ENCODE measurements at regions not wholly inside any gene's neighbourhood (a gene's known extent, or its start where the extent isn't known, plus 50 kb on each side); places are given as distances from the start of the nearest gene placed in this dataset.

DNA sequence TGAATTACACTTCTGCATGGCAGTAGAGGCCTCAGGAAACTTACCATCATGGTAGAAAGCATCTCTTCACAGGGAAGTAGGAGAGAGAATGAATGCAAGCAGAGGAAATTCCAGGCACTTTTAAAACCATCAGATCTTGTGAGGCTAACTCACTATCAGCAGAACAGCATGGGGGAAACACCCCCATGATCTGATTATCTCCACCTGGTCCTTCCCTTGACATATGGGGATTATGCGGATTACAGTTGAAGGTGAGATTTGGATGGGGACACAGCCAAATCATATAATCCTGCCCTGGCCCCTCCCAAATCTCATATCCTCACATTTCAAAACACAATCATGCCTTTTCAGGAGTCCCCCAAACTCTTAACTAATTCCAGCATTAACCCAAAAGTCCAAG is 691.1 kb downstream of the SI start (continued):
- TF ChIP-seq CREB5 (CRISPR knock-in tag; IDR thresholded peaks at IDR 0.05; ENCODE audit: low read depth) (no peak), ZNF8 (CRISPR knock-in tag; IDR thresholded peaks at IDR 0.05) (no peak), RARB (CRISPR knock-in tag; IDR thresholded peaks at IDR 0.05) (no peak), ISL1 (CRISPR knock-in tag; IDR thresholded peaks at IDR 0.05) (no peak), ZFP3 (CRISPR knock-in tag; IDR thresholded peaks at IDR 0.05) (no peak), TCF4 (CRISPR knock-in tag; IDR thresholded peaks at IDR 0.05; ENCODE audit: borderline replicate concordance) (no peak), ESRRG (CRISPR knock-in tag; IDR thresholded peaks at IDR 0.05) (no peak)

- TF ChIP-seq TSHZ2 (CRISPR knock-in tag; IDR thresholded peaks at IDR 0.05) (no peak), ZNF8 (CRISPR knock-in tag; IDR thresholded peaks at IDR 0.05) (no peak), ZNF70 (CRISPR knock-in tag; IDR thresholded peaks at IDR 0.05) (no peak), CSRNP3 (CRISPR knock-in tag; IDR thresholded peaks at IDR 0.05) (no peak), PPARA (CRISPR knock-in tag; IDR thresholded peaks at IDR 0.05; ENCODE audit: borderline replicate concordance) (no peak), SNAI2 (CRISPR knock-in tag; IDR thresholded peaks at IDR 0.05) (no peak), ESRRG (CRISPR knock-in tag; IDR thresholded peaks at IDR 0.05) (no peak), ZC3H10 (CRISPR knock-in tag; IDR thresholded peaks at IDR 0.05) (no peak), CREB5 (CRISPR knock-in tag; IDR thresholded peaks at IDR 0.05; ENCODE audit: low read depth) (no peak), ARNTL (CRISPR knock-in tag; IDR thresholded peaks at IDR 0.05; ENCODE audit: borderline replicate concordance, low read depth) (no peak)
- TF ChIP-seq, protein P1, sequence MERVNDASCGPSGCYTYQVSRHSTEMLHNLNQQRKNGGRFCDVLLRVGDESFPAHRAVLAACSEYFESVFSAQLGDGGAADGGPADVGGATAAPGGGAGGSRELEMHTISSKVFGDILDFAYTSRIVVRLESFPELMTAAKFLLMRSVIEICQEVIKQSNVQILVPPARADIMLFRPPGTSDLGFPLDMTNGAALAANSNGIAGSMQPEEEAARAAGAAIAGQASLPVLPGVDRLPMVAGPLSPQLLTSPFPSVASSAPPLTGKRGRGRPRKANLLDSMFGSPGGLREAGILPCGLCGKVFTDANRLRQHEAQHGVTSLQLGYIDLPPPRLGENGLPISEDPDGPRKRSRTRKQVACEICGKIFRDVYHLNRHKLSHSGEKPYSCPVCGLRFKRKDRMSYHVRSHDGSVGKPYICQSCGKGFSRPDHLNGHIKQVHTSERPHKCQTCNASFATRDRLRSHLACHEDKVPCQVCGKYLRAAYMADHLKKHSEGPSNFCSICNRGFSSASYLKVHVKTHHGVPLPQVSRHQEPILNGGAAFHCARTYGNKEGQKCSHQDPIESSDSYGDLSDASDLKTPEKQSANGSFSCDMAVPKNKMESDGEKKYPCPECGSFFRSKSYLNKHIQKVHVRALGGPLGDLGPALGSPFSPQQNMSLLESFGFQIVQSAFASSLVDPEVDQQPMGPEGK (CRISPR knock-in tag; IDR thresholded peaks at IDR 0.05; ENCODE audit: borderline replicate concordance), result no peak
- no peak for ATAC-seq
Measured at GRCh38 chr3:164380156-164380555, 698.1 kb downstream of the SI start.

- no peak for ATAC-seq
- TF ChIP-seq CSRNP3 (CRISPR knock-in tag; IDR thresholded peaks at IDR 0.05) (no peak), ARNTL (CRISPR knock-in tag; IDR thresholded peaks at IDR 0.05; ENCODE audit: borderline replicate concordance, low read depth) (no peak), ZNF70 (CRISPR knock-in tag; IDR thresholded peaks at IDR 0.05) (no peak), CREB5 (CRISPR knock-in tag; IDR thresholded peaks at IDR 0.05; ENCODE audit: low read depth) (no peak), TOX (CRISPR knock-in tag; IDR thresholded peaks at IDR 0.05; ENCODE audit: borderline replicate concordance) (no peak), ISL1 (CRISPR knock-in tag; IDR thresholded peaks at IDR 0.05) (no peak), POU6F1 (CRISPR knock-in tag; IDR thresholded peaks at IDR 0.05; ENCODE audit: borderline replicate concordance, low read depth) (no peak), CSDC2 (CRISPR knock-in tag; IDR thresholded peaks at IDR 0.05) (no peak), TSHZ2 (CRISPR knock-in tag; IDR thresholded peaks at IDR 0.05) (no peak), ZFP3 (CRISPR knock-in tag; IDR thresholded peaks at IDR 0.05) (no peak), ZNF565 (CRISPR knock-in tag; conservative IDR thresholded peaks at IDR 0.05; ENCODE audit: low read depth) (no peak)
Measured at GRCh38 chr3:164377466-164377865, 700.8 kb downstream of the SI start.
